ENCODE measurements at regions not wholly inside any gene's neighbourhood (a gene's known extent, or its start where the extent isn't known, plus 50 kb on each side); places are given as distances from the start of the nearest gene placed in this dataset.

- peaks cover 8% of the 10 kb centered on the region for H3K4me1 ChIP-seq (ENCODE audit: control insufficient read depth, insufficient read depth, low read length)
These were observed 73.2 kb upstream of the JAG1 start for GRCh38 chr20:10747019-10747418.

GRCh38 chr20:10749084-10749483, 75.3 kb upstream of the JAG1 start:
- H3K9me3 ChIP-seq (ENCODE audit: control insufficient read depth, low read length): no peaks in the 10 kb centered on the region
- H3K4me1 ChIP-seq (ENCODE audit: control insufficient read depth, insufficient read depth, low read length): peaks cover 8% of the 10 kb centered on the region
- H3K36me3 ChIP-seq (ENCODE audit: control insufficient read depth, insufficient read depth, low read length): no peaks in the 10 kb centered on the region
- H3K4me3 ChIP-seq (ENCODE audit: low read length): no peak overlapping the region
- no peaks in the 10 kb centered on the region for H3K27me3 ChIP-seq (ENCODE audit: control insufficient read depth, insufficient read depth, low read length)
- no peak overlapping the region for H3K9ac ChIP-seq (ENCODE audit: low read length)

More at GRCh38 chr20:10747019-10747418, 73.2 kb upstream of the JAG1 start:
- Histone ChIP-seq H3K9me3 (ENCODE audit: control insufficient read depth, low read length) (no peaks in the 10 kb centered on the region), H3K9ac (ENCODE audit: low read length) (no peak overlapping the region), H3K4me3 (ENCODE audit: low read length) (no peak overlapping the region), H3K27me3 (ENCODE audit: control insufficient read depth, insufficient read depth, low read length) (no peaks in the 10 kb centered on the region), H3K36me3 (ENCODE audit: control insufficient read depth, insufficient read depth, low read length) (no peaks in the 10 kb centered on the region)

- Histone ChIP-seq H3K36me3 (ENCODE audit: control insufficient read depth, insufficient read depth, low read length) (no peaks in the 10 kb centered on the region), H3K27me3 (ENCODE audit: control insufficient read depth, insufficient read depth, low read length) (no peaks in the 10 kb centered on the region), H3K4me3 (ENCODE audit: low read length) (no peak overlapping the region), H3K4me1 (ENCODE audit: control insufficient read depth, insufficient read depth, low read length) (peaks cover under 1% of the 10 kb centered on the region), H3K9ac (ENCODE audit: low read length) (no peak overlapping the region), H3K9me3 (ENCODE audit: control insufficient read depth, low read length) (no peaks in the 10 kb centered on the region)
These were observed 78.4 kb upstream of the JAG1 start for GRCh38 chr20:10752206-10752605.

- no peak overlapping the region for H3K9ac ChIP-seq (ENCODE audit: low read length)
- no peak overlapping the region for H3K4me3 ChIP-seq (ENCODE audit: low read length)
- no peaks in the 10 kb centered on the region for H3K27me3 ChIP-seq (ENCODE audit: control insufficient read depth, insufficient read depth, low read length)
- no peaks in the 10 kb centered on the region for H3K9me3 ChIP-seq (ENCODE audit: control insufficient read depth, low read length)
- H3K36me3 ChIP-seq (ENCODE audit: control insufficient read depth, insufficient read depth, low read length): no peaks in the 10 kb centered on the region
- no peaks in the 10 kb centered on the region for H3K4me1 ChIP-seq (ENCODE audit: control insufficient read depth, insufficient read depth, low read length)
These were observed 81.0 kb upstream of the JAG1 start for GRCh38 chr20:10754824-10755223.

GRCh38 chr20:10758446-10758845, 84.6 kb upstream of the JAG1 start:
- no peaks in the 10 kb centered on the region for H3K27me3 ChIP-seq (ENCODE audit: control insufficient read depth, insufficient read depth, low read length)
- H3K4me1 ChIP-seq (ENCODE audit: control insufficient read depth, insufficient read depth, low read length): no peaks in the 10 kb centered on the region
- no peaks in the 10 kb centered on the region for H3K9me3 ChIP-seq (ENCODE audit: control insufficient read depth, low read length)
- no peaks in the 10 kb centered on the region for H3K36me3 ChIP-seq (ENCODE audit: control insufficient read depth, insufficient read depth, low read length)
- H3K4me3 ChIP-seq (ENCODE audit: low read length): no peak overlapping the region
- H3K9ac ChIP-seq (ENCODE audit: low read length): no peak overlapping the region

GRCh38 chr20:10761232-10761631, 87.4 kb upstream of the JAG1 start:
- Histone ChIP-seq H3K36me3 (ENCODE audit: control insufficient read depth, insufficient read depth, low read length) (no peaks in the 10 kb centered on the region), H3K9me3 (ENCODE audit: control insufficient read depth, low read length) (no peaks in the 10 kb centered on the region), H3K9ac (ENCODE audit: low read length) (no peak overlapping the region), H3K4me1 (ENCODE audit: control insufficient read depth, insufficient read depth, low read length) (no peaks in the 10 kb centered on the region), H3K27me3 (ENCODE audit: control insufficient read depth, insufficient read depth, low read length) (no peaks in the 10 kb centered on the region), H3K4me3 (ENCODE audit: low read length) (no peak overlapping the region)

- H3K9ac ChIP-seq (ENCODE audit: low read length): no peak overlapping the region
- H3K9me3 ChIP-seq (ENCODE audit: control insufficient read depth, low read length): no peaks in the 10 kb centered on the region
- H3K4me1 ChIP-seq (ENCODE audit: control insufficient read depth, insufficient read depth, low read length): no peaks in the 10 kb centered on the region
- H3K36me3 ChIP-seq (ENCODE audit: control insufficient read depth, insufficient read depth, low read length): no peaks in the 10 kb centered on the region
- no peaks in the 10 kb centered on the region for H3K27me3 ChIP-seq (ENCODE audit: control insufficient read depth, insufficient read depth, low read length)
- no peak overlapping the region for H3K4me3 ChIP-seq (ENCODE audit: low read length)
These were observed 88.0 kb upstream of the JAG1 start for GRCh38 chr20:10761786-10762185.

- Histone ChIP-seq H3K9ac (ENCODE audit: low read length) (no peak overlapping the region), H3K36me3 (ENCODE audit: control insufficient read depth, insufficient read depth, low read length) (no peaks in the 10 kb centered on the region), H3K4me1 (ENCODE audit: control insufficient read depth, insufficient read depth, low read length) (no peaks in the 10 kb centered on the region), H3K27me3 (ENCODE audit: control insufficient read depth, insufficient read depth, low read length) (no peaks in the 10 kb centered on the region), H3K4me3 (ENCODE audit: low read length) (no peak overlapping the region), H3K9me3 (ENCODE audit: control insufficient read depth, low read length) (no peaks in the 10 kb centered on the region)
These were observed 88.4 kb upstream of the JAG1 start for GRCh38 chr20:10762216-10762615.

- Histone ChIP-seq H3K9ac (ENCODE audit: low read length) (no peak overlapping the region), H3K4me1 (ENCODE audit: control insufficient read depth, insufficient read depth, low read length) (no peaks in the 10 kb centered on the region), H3K9me3 (ENCODE audit: control insufficient read depth, low read length) (no peaks in the 10 kb centered on the region), H3K4me3 (ENCODE audit: low read length) (no peak overlapping the region), H3K27me3 (ENCODE audit: control insufficient read depth, insufficient read depth, low read length) (no peaks in the 10 kb centered on the region), H3K36me3 (ENCODE audit: control insufficient read depth, insufficient read depth, low read length) (no peaks in the 10 kb centered on the region)
These were observed 89.3 kb upstream of the JAG1 start for GRCh38 chr20:10763112-10763511.

GRCh38 chr20:10769700-10770099, 95.9 kb upstream of the JAG1 start:
- Histone ChIP-seq H3K9me3 (ENCODE audit: control insufficient read depth, low read length) (no peaks in the 10 kb centered on the region), H3K9ac (ENCODE audit: low read length) (no peak overlapping the region), H3K27me3 (ENCODE audit: control insufficient read depth, insufficient read depth, low read length) (no peaks in the 10 kb centered on the region), H3K36me3 (ENCODE audit: control insufficient read depth, insufficient read depth, low read length) (no peaks in the 10 kb centered on the region), H3K4me3 (ENCODE audit: low read length) (no peak overlapping the region), H3K4me1 (ENCODE audit: control insufficient read depth, insufficient read depth, low read length) (no peaks in the 10 kb centered on the region)

GRCh38 chr20:10770753-10771152, 97.0 kb upstream of the JAG1 start:
- no peak overlapping the region for H3K9ac ChIP-seq (ENCODE audit: low read length)
- H3K9me3 ChIP-seq (ENCODE audit: control insufficient read depth, low read length): no peaks in the 10 kb centered on the region
- no peak overlapping the region for H3K4me3 ChIP-seq (ENCODE audit: low read length)
- H3K4me1 ChIP-seq (ENCODE audit: control insufficient read depth, insufficient read depth, low read length): no peaks in the 10 kb centered on the region
- no peaks in the 10 kb centered on the region for H3K36me3 ChIP-seq (ENCODE audit: control insufficient read depth, insufficient read depth, low read length)
- H3K27me3 ChIP-seq (ENCODE audit: control insufficient read depth, insufficient read depth, low read length): no peaks in the 10 kb centered on the region

- Histone ChIP-seq H3K9ac (ENCODE audit: low read length) (no peak overlapping the region), H3K4me1 (ENCODE audit: control insufficient read depth, insufficient read depth, low read length) (no peaks in the 10 kb centered on the region), H3K9me3 (ENCODE audit: control insufficient read depth, low read length) (no peaks in the 10 kb centered on the region), H3K4me3 (ENCODE audit: low read length) (no peak overlapping the region), H3K27me3 (ENCODE audit: control insufficient read depth, insufficient read depth, low read length) (no peaks in the 10 kb centered on the region), H3K36me3 (ENCODE audit: control insufficient read depth, insufficient read depth, low read length) (no peaks in the 10 kb centered on the region)
These were observed 97.8 kb upstream of the JAG1 start for GRCh38 chr20:10771435-10772140.

Data from mucosa of stomach (tissue), 1 donor.